ENCODE measurements at regions not wholly inside any gene's neighbourhood (a gene's known extent, or its start where the extent isn't known, plus 50 kb on each side); places are given as distances from the start of the nearest gene placed in this dataset.

GRCh38 chr12:127245437-127245836 is 1021.5 kb upstream of the TMEM132C start:
- TF ChIP-seq POLR2A (IDR thresholded peaks at IDR 0.05; ENCODE audit: low read depth) (no peak), CTCF (IDR thresholded peaks at IDR 0.05) (no peak), POLR2AphosphoS5 (IDR thresholded peaks at IDR 0.05) (no peak)
